ENCODE measurements at regions not wholly inside any gene's neighbourhood (a gene's known extent, or its start where the extent isn't known, plus 50 kb on each side); places are given as distances from the start of the nearest gene placed in this dataset.

GRCh38 chr18:52190195-52190594 is 149.8 kb upstream of the DCC start:
- TF ChIP-seq REST (IDR thresholded peaks at IDR 0.05; ENCODE audit: insufficient read depth in 1 of 2, low read depth in 2 of 2, low read length in 2 of 2) (no peak), FOXP2 (optimal IDR thresholded peaks at IDR 0.05; ENCODE audit: borderline replicate concordance, extremely low read depth, extremely low read length, insufficient read depth) (no peak), SIN3A (IDR thresholded peaks at IDR 0.05; ENCODE audit: borderline replicate concordance, insufficient read depth, low read length) (no peak), TAF1 (IDR thresholded peaks at IDR 0.05; ENCODE audit: borderline replicate concordance, insufficient read depth, low read length) (no peak), POLR2AphosphoS5 (IDR thresholded peaks at IDR 0.05; ENCODE audit: low read depth, low read length) (no peak)

- no peak for TF ChIP-seq FOXP2 (optimal IDR thresholded peaks at IDR 0.05; ENCODE audit: borderline replicate concordance, extremely low read depth, extremely low read length, insufficient read depth)
- no peak for TF ChIP-seq REST (IDR thresholded peaks at IDR 0.05; ENCODE audit: insufficient read depth in 1 of 2, low read depth in 2 of 2, low read length in 2 of 2)
- TF ChIP-seq TAF1 (IDR thresholded peaks at IDR 0.05; ENCODE audit: borderline replicate concordance, insufficient read depth, low read length), result no peak
- no peak for TF ChIP-seq POLR2AphosphoS5 (IDR thresholded peaks at IDR 0.05; ENCODE audit: low read depth, low read length)
These were observed 149.4 kb upstream of the DCC start for GRCh38 chr18:52190631-52191030.

- TF ChIP-seq TAF1 (IDR thresholded peaks at IDR 0.05; ENCODE audit: borderline replicate concordance, insufficient read depth, low read length) (no peak), FOXP2 (optimal IDR thresholded peaks at IDR 0.05; ENCODE audit: borderline replicate concordance, extremely low read depth, extremely low read length, insufficient read depth) (no peak), REST (IDR thresholded peaks at IDR 0.05; ENCODE audit: insufficient read depth in 1 of 2, low read depth in 2 of 2, low read length in 2 of 2) (no peak), SIN3A (IDR thresholded peaks at IDR 0.05; ENCODE audit: borderline replicate concordance, insufficient read depth, low read length) (no peak), POLR2AphosphoS5 (IDR thresholded peaks at IDR 0.05; ENCODE audit: low read depth, low read length) (no peak)
These were observed 139.6 kb upstream of the DCC start for GRCh38 chr18:52200406-52200805.

- TF ChIP-seq REST (IDR thresholded peaks at IDR 0.05; ENCODE audit: insufficient read depth in 1 of 2, low read depth in 2 of 2, low read length in 2 of 2), result no peak
- no peak for TF ChIP-seq TAF1 (IDR thresholded peaks at IDR 0.05; ENCODE audit: borderline replicate concordance, insufficient read depth, low read length)
These were observed 138.9 kb upstream of the DCC start for GRCh38 chr18:52200921-52201663.

GRCh38 chr18:52208646-52209045 is 131.4 kb upstream of the DCC start:
- TF ChIP-seq FOXP2 (optimal IDR thresholded peaks at IDR 0.05; ENCODE audit: borderline replicate concordance, extremely low read depth, extremely low read length, insufficient read depth) (no peak), SIN3A (IDR thresholded peaks at IDR 0.05; ENCODE audit: borderline replicate concordance, insufficient read depth, low read length) (no peak), REST (IDR thresholded peaks at IDR 0.05; ENCODE audit: insufficient read depth in 1 of 2, low read depth in 2 of 2, low read length in 2 of 2) (no peak), TAF1 (IDR thresholded peaks at IDR 0.05; ENCODE audit: borderline replicate concordance, insufficient read depth, low read length) (no peak), POLR2AphosphoS5 (IDR thresholded peaks at IDR 0.05; ENCODE audit: low read depth, low read length) (no peak)

Data from PFSK-1 (cell line).